ENCODE measurements at regions not wholly inside any gene's neighbourhood (a gene's known extent, or its start where the extent isn't known, plus 50 kb on each side); places are given as distances from the start of the nearest gene placed in this dataset.
"Not testable (repeated sequence)": the region's sequence is repeated elsewhere in the genome, so short reads cannot be mapped to it uniquely, and the experiment has no call there.

- WGBS, 2 donors = 78 to 87% methylated on average over 6 of the region's 6 CpGs
- Histone ChIP-seq H3K27ac (no peak overlapping the region), H3K27me3 (no peaks in the 10 kb centered on the region), H3K4me3 (no peak overlapping the region), H3K4me1 (no peaks in the 10 kb centered on the region), H3K9me3 (peaks cover 0 to 11% (median 0%) of the 10 kb centered on the region in 4 donors), H3K36me3 (no peaks in the 10 kb centered on the region)
- ATAC-seq (ENCODE audit: low FRiP score in 2 of 2) (no peak), DNase-seq (no peak)
- TF ChIP-seq POLR2A (IDR thresholded peaks at IDR 0.05) (no peak), CTCF (IDR thresholded peaks at IDR 0.05) (no peak), POLR2AphosphoS5 (IDR thresholded peaks at IDR 0.05) (no peak), EP300 (IDR thresholded peaks at IDR 0.05) (no peak)
These were observed 84.5 kb upstream of the TOX2 start for GRCh38 chr20:43829951-43830690.

- WGBS, 2 donors = 76 to 88% methylated on average over 5 of the region's 5 CpGs
- no peaks in the 10 kb centered on the region for H3K36me3 ChIP-seq
- TF ChIP-seq EP300 (IDR thresholded peaks at IDR 0.05) (no peak), POLR2A (IDR thresholded peaks at IDR 0.05) (no peak), CTCF (IDR thresholded peaks at IDR 0.05) (no peak), POLR2AphosphoS5 (IDR thresholded peaks at IDR 0.05) (no peak)
- no peak overlapping the region for H3K4me3 ChIP-seq
- no peaks in the 10 kb centered on the region for H3K4me1 ChIP-seq
- DNase-seq = no peak
- H3K27me3 ChIP-seq = no peaks in the 10 kb centered on the region
- H3K9me3 ChIP-seq = peaks cover 0 to 11% (median 0%) of the 10 kb centered on the region in 4 donors
- ATAC-seq (ENCODE audit: low FRiP score in 2 of 2) = no peak
- no peak overlapping the region for H3K27ac ChIP-seq
These were observed 86.6 kb upstream of the TOX2 start for GRCh38 chr20:43827940-43828562.

- peaks cover 0 to 11% (median 0%) of the 10 kb centered on the region in 4 donors for H3K9me3 ChIP-seq
These were observed 87.7 kb upstream of the TOX2 start for GRCh38 chr20:43826943-43827342.

GRCh38 chr20:43825581-43825980, 89.1 kb upstream of the TOX2 start:
- DNase-seq (no peak), ATAC-seq (ENCODE audit: low FRiP score in 2 of 2) (no peak)
- no peak overlapping the region for H3K4me3 ChIP-seq
- no peaks in the 10 kb centered on the region for H3K4me1 ChIP-seq
- WGBS, 2 donors = 68 to 75% methylated on average over 8 of the region's 8 CpGs
- no peaks in the 10 kb centered on the region for H3K36me3 ChIP-seq
- peaks cover 0 to 2% (median 0%) of the 10 kb centered on the region in 4 donors for H3K9me3 ChIP-seq
- no peak overlapping the region for H3K27ac ChIP-seq
- TF ChIP-seq POLR2A (IDR thresholded peaks at IDR 0.05) (no peak), EP300 (IDR thresholded peaks at IDR 0.05) (no peak), POLR2AphosphoS5 (IDR thresholded peaks at IDR 0.05) (no peak), CTCF (IDR thresholded peaks at IDR 0.05) (no peak)
- H3K27me3 ChIP-seq = no peaks in the 10 kb centered on the region

More at GRCh38 chr20:43826943-43827342, 87.7 kb upstream of the TOX2 start:
- H3K27me3 ChIP-seq; DNase-seq; H3K36me3 ChIP-seq; H3K27ac ChIP-seq; ATAC-seq (ENCODE audit: low FRiP score in 2 of 2); H3K4me3 ChIP-seq; H3K4me1 ChIP-seq: not testable (repeated sequence)
- 73 to 79% methylated on average over 5 of the region's 5 CpGs for WGBS, 2 donors

GRCh38 chr20:43825051-43825402, 89.6 kb upstream of the TOX2 start:
- Histone ChIP-seq H3K4me3 (no peak overlapping the region), H3K27me3 (no peaks in the 10 kb centered on the region), H3K27ac (no peak overlapping the region), H3K36me3 (no peaks in the 10 kb centered on the region), H3K9me3 (no peaks in the 10 kb centered on the region), H3K4me1 (no peaks in the 10 kb centered on the region)
- ATAC-seq (ENCODE audit: low FRiP score in 2 of 2) (no peak), DNase-seq (no peak)
- 61 to 79% methylated on average over 2 of the region's 2 CpGs for WGBS, 2 donors
- TF ChIP-seq POLR2A (IDR thresholded peaks at IDR 0.05) (no peak), POLR2AphosphoS5 (IDR thresholded peaks at IDR 0.05) (no peak), CTCF (IDR thresholded peaks at IDR 0.05) (no peak), EP300 (IDR thresholded peaks at IDR 0.05) (no peak)

All from upper lobe of left lung (tissue), 6 donors.